Fibroblast of peridontal ligament (primary cell): ENCODE measurements at regions not wholly inside any gene's neighbourhood (a gene's known extent, or its start where the extent isn't known, plus 50 kb on each side); places are given as distances from the start of the nearest gene placed in this dataset.

Experiments
- DNase-seq: peaks from one replicate; pipeline ENCODE4 v3.0.0-alpha.2; 2010; ENCODE audit errors: extremely low read depth

DNA sequence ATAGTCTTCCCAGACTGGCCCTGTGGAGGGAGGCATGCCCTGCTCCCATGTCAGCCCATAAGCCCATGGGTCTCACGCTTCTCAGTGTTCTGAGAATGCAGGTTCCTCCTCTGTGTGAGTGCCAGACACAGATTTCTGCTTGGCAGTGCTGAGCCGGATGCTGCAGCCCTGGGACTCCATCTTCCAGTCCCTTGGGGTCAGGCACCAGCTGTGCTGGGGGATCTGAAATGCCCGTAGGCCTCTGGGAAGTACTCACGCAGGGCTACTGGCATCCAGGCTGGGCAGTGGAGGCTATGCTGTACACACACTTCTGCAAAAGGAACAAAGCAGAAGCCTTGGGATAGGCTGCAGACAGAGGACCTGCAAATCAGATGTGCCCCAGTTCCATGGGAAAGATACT, 1944.6 kb downstream of the EFNA5 start:
- DNase-seq: no peak

DNA sequence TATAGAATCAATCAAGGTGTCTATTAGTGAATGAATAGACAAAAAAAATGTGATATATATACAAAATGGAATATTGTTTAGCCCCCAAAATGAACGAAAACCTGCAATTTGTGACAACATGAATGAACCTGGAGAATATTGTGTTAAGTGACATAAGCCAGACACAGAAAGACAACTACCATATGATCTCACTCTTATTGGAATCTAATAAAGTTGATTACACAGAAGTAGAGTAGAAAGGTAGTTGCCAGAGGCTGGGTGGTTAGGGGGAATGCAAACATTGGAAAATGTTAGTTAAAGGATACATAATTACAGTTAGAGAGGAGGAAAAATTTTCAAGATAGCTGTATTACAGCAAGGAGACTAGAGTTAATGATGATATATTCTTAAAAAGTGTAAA, 1962.3 kb downstream of the EFNA5 start:
- no peak for DNase-seq

DNA sequence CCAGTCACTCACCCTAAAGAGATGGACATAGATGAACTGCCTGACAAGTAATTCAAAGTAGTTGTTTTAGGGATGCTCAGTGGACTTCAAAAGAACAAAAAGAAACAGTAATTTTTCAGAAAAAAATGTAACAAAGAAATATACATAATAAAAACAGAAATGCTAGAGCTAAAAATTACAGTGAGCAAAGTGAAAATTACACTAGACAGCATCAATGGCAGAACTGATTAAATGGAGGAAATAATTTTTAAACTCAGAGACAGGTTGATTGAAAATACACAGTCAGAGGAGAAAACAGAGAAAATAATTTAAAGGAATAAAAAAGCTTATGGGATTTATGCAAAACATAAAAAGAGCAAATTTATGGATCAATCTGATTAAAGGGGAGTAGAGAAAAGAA, 1968.4 kb downstream of the EFNA5 start:
- no peak for DNase-seq

DNA sequence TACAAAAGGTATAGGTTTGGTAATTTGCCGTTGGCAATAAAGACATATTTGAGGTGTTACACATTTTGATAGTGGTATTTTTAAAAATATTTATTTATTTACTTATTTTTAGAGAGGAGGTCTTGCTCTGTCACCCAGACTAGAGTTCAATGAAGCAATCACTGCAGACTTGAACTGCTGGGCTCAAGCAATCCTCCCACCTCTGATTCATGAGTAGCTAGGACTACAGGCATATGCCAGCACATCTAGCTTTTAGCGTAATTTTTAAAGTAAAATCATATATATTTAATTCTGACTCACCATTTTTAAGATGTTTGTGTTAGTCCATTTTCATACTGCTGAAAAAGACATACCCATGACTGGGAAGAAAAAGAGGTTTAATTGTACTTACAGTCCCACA, 1974.3 kb downstream of the EFNA5 start:
- DNase-seq: no peak

- DNase-seq: no peak
These were observed 1974.8 kb downstream of the EFNA5 start for GRCh38 chr5:105695941-105696340.

DNA sequence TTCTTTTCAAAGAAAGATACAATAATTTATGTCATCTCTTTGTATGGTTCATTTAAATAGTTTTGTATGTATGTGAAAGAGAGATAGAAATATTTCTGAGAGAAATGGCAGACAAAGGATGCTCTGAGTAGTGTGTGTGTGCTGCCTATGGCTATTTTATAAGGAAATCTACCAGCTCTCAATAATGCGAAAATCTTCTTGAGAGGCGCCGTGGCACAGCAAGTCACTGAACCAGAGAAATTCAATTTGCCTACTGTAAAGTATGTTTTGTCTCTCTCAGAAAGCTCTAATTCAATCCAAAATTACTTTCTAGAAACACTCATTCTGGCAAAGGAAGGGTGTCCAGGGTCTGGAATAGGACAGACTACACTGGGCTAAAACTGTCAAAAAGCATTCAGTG, 1981.1 kb downstream of the EFNA5 start:
- DNase-seq: no peak

- peak; percentile 5 for DNase-seq
These were observed 1982.4 kb downstream of the EFNA5 start for GRCh38 chr5:105688227-105688792.

DNA sequence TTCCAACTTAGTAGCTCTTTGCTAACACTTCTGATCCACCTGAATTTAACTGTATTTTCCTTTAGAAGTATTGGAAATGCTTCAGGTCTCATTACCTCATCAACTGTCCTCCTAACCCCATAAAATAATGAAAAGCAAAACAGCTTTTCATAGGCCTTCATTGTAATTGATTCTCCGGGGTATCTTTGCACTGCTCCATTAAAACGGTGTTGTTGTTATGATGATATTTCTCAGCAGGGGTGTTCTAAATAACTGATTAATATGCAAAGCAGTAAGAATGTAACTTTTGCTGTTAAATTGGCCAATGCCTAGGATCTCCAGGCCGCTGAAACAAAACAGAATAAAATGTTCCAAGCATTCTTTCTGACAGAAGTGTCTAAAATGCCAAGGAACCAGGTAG, 1983.2 kb downstream of the EFNA5 start:
- DNase-seq: no peak

DNA sequence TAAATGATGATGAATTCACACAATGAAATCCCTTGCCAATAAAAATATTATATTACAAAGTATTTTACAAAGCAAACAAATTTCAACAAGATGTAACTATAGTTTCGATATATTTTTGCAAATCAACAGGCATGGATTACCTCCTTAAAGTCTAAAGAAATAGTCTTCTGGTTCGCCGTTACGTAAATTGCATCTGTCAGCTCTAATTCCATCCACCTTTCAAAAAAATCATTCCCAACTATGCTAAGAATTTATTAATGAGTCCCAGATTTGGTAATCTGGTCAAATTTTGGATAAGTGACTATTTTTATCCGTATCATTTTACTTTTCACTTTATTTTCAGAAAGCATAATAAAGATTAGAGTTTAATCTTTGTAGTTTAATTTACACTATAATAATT, 1984.9 kb downstream of the EFNA5 start:
- no peak for DNase-seq

DNA sequence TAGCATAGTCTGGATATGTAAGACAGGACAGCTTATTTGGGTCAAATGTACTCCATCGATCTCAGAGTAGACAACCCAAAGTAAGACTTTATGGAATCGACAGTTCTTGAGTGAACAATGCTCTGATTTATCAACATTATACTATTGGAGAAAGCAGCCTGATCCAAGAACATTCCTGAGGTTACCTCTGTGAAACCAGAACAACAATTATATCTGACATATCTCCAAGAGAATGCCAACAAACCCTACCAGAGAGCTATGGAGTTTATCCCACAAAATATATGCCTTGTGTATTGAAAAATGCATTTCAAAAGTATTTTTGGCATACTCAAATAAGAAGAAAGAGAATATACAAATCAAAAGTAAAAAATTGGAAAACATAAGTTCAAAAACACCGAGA, 1985.9 kb downstream of the EFNA5 start:
- peak; percentile 48 for DNase-seq

DNA sequence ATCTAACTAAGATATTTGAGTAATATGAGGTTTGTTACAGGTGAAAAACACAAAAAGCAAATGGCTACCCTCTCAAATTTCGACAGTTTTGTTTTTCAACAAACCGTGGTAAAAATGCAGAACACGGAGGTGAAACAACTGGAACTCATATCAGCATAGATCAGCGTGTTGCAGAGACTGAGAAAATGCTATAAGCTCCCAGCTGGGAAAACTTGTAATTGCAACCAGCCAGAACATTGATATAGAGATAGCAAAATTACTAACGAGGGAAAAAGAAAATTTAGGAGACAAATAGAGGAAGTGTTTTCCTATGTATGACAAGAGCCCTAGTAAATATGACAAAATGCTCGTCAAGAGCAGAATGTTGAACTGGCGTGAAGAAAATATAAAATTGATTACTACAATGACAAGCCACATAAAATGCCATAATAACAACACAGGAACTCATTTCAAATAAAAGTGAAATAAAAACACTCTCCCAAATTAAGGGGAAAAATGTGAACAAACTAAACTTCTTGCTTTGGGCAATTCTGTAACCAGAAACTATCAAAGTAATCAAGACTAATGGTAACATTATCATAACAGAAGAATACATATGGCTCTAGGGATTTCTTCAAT, 1989.8 kb downstream of the EFNA5 start:
- DNase-seq: no peak

DNA sequence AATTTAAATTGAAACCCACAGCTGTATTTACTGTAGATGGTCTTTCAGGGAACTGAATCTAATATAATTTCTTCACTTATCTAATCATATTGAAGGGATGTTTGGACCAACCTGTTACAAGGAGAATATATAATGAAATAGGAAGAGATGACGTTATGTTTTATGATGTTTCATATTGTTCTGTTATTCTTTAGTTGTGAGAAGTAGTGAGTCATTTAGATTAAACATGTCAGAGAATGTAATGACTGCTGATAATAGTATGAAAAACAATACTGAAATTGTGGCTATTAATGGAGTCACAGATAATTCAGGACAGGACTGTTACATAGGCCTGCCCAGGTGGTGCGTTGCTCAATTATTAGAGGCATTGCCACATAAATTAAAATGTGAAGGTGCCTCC, 1993.4 kb downstream of the EFNA5 start:
- DNase-seq: no peak

GRCh38 chr5:105670596-105670995, 2000.1 kb downstream of the EFNA5 start:
- no peak for DNase-seq

- no peak for DNase-seq
These were observed 2007.1 kb downstream of the EFNA5 start for GRCh38 chr5:105663671-105664070.

- DNase-seq: no peak
These were observed 2011.3 kb downstream of the EFNA5 start for GRCh38 chr5:105659396-105659795.

DNA sequence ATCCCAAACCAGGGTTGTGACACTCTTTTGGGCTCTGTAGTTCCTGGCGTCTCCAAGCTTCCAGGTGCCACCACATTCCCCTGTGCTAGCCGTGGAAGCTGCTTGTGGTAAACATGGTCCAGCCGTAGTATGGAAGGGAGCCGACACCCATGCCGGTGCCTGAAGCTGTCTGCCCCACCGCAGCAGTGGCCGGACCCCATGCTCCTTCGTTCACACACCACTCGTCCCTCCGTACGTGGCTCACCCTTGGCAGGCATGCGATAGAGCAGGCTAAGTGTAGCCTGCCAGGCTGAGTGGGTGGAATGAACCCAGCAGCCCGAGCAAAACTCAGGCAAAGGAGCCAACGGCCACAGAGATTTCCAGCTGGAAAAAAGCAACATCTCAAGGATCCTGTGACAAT, 2030.4 kb downstream of the EFNA5 start:
- DNase-seq: no peak

DNA sequence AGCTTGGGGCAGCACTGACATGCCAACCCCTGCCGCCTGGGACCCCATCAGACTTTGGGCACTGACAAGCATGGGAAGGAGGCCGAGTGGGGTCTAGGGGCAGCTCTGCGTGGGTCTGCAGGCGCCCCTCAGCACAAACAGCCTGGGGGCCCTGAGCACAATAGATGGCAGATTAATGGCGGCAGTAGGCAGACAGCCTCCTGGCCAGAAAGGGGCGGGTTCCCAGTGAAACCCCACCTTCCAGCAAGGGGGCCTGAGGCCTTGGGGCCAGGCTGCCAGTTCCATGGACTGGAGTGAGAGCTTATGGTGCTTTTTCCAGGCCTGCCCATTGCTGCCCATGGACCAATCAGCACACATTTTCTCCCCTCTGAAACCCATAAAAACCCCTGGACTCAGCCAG, 2031.2 kb downstream of the EFNA5 start:
- DNase-seq: no peak

- no peak for DNase-seq
These were observed 2031.7 kb downstream of the EFNA5 start for GRCh38 chr5:105639068-105639467.

DNA sequence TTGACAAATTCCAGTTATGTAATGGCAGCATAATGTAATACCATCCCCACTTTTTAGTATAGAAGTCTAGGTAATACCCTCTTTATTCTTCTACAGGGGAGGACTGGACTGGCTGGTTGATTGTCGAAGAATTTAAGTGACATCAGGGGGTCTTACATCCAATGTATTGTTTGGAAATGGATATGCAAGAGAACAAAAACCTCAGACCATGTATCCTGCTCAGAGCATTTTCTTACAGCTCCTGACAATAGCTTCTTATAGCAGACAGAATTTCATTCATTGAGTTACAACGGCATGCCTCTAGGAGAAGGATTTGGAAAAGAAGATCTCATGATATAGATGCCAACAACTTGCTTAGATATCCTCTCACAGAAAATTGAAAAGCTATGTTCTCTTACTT, 2032.3 kb downstream of the EFNA5 start:
- DNase-seq: no peak

GRCh38 chr5:105632043-105632442, 2038.7 kb downstream of the EFNA5 start:
- peak; percentile 41 for DNase-seq

DNA sequence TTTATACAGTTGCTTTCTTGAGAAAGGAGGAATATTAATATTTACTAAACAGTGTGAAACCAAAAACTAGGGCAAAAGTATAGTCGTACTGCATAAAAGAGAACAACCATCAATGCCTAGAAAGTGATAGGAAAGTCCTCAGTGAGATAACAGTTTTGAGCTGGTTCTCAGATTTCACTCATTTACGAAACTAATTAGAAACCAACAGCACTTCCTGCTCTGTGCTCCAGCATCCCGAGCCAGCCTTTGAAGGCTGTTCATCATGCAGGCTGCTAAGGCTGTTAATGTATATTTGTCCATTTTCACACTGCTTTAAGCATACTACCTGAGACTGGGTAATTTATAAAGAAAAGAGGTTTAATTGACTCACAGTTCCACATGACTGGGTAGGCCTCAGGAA, 2039.9 kb downstream of the EFNA5 start:
- no peak for DNase-seq

DNA sequence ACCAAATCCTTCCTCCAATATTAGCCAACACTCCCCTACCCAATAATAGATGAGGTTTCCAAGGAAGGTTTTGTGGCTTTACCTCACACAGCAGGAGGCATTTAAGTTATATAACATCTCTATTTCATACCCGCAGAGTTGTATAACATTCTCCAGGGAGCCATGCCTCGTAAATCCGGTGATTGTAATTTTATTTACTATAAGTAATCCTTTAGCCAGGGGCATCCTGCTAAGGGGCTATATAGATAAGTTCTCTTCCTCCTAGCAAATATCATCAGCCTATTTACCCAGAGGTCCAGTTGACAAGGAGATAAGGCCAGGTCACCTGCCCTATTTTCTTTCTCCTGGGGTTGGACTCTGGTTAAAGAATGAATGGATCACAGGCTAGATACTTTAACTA, 2051.0 kb downstream of the EFNA5 start:
- no peak for DNase-seq

DNA sequence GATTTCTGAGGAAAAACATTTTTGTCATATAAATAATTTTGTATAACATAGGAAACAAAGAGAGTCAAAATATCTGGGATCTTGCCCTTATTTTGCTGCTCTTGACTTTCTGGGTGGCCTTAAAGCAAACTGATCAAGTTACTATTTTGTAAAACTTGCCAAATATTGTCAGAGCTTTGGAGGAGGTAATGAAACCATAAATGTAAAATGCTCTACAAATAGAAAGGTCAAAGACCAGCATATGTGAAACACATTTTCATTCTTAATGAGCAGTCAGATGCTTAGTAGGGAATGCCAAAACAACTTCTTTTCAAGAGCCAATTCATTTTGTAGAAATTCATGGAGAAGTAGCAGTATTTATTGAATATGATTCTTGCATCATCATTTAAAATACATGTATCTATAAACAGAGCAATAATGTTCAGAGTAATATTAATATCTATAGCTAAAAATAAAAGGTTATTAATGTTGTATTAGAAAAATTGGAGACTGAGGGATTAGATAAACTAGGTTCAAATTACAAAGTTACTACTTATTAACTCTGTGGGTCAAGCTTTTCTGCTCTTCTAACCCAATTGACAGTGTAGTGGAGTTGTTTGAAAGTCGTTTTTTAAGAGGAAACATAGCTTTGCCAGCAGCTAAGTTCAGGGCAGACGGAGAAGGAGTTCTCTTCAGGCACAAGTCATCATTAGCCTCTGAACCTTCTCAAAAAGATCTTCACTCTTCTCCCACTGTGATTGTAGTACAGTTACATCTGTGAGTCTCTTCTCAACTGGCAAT, 2053.1 kb downstream of the EFNA5 start:
- DNase-seq: peak; percentile 9
